NT2/D1 (cell line): ENCODE measurements at regions not wholly inside any gene's neighbourhood (a gene's known extent, or its start where the extent isn't known, plus 50 kb on each side); places are given as distances from the start of the nearest gene placed in this dataset.

Source experiments
- SUZ12 ChIP-seq: IDR thresholded peaks from 2 replicates; pipeline ENCODE4 v1.6.1; 2011; ENCODE audit not compliant: insufficient read length, insufficient read depth; ENCODE audit errors: extremely low read depth
- YY1 ChIP-seq: IDR thresholded peaks from 2 replicates; pipeline ENCODE4 v1.6.1; 2011; ENCODE audit not compliant: insufficient read length, insufficient read depth
- ZNF274 ChIP-seq: IDR thresholded peaks from 2 replicates; pipeline ENCODE4 v1.6.1; 2011; ENCODE audit warnings: mild to moderate bottlenecking, low read depth, low read length

GRCh38 chr18:47549021-47549540 is 297.6 kb upstream of the SKOR2 start:
- TF ChIP-seq YY1 = no peak
- TF ChIP-seq ZNF274 = no peak
- no peak for TF ChIP-seq SUZ12
